IPS-20b (cell line): ENCODE measurements at regions not wholly inside any gene's neighbourhood (a gene's known extent, or its start where the extent isn't known, plus 50 kb on each side); places are given as distances from the start of the nearest gene placed in this dataset.

Experiments used
- H3K27ac ChIP-seq: one replicate; pipeline ENCODE4 v1.5.1; 2013; ENCODE audit warnings: low read length
- H3K27me3 ChIP-seq: 2 replicates; pipeline ENCODE4 v1.6.1; 2013; ENCODE audit warnings: mild to moderate bottlenecking, low read length, inconsistent platforms; ENCODE audit not compliant: insufficient read depth
- H3K36me3 ChIP-seq: 2 replicates; pipeline ENCODE4 v1.6.1; 2013; ENCODE audit warnings: low read depth, mild to moderate bottlenecking, inconsistent platforms, low read length, moderate library complexity; ENCODE audit not compliant: insufficient read depth
- H3K4me1 ChIP-seq: 2 replicates; pipeline ENCODE4 v1.6.1; 2013; ENCODE audit warnings: mild to moderate bottlenecking, control low read depth, inconsistent platforms, low read length, moderate library complexity; ENCODE audit not compliant: insufficient read depth
- H3K4me3 ChIP-seq: 2 replicates; pipeline ENCODE4 v1.5.1; 2013; ENCODE audit warnings: mild to moderate bottlenecking, low read length, inconsistent platforms
- H3K9ac ChIP-seq: 2 replicates; pipeline ENCODE4 v1.6.1; 2013; ENCODE audit warnings: low read depth, mild to moderate bottlenecking, inconsistent platforms, low read length, moderate library complexity
- H3K9me3 ChIP-seq: 2 replicates; pipeline ENCODE4 v1.6.1; 2013; ENCODE audit warnings: mild to moderate bottlenecking, low read depth, low read length, inconsistent platforms; ENCODE audit not compliant: insufficient read depth

GRCh38 chr19:30757104-30757836 is 385.1 kb downstream of the ZNF536 start:
- Histone ChIP-seq H3K27me3 (no peaks in the 10 kb centered on the region), H3K4me3 (no peak overlapping the region), H3K9me3 (no peaks in the 10 kb centered on the region), H3K4me1 (no peaks in the 10 kb centered on the region), H3K27ac (no peak overlapping the region), H3K36me3 (no peaks in the 10 kb centered on the region), H3K9ac (no peak overlapping the region)

GRCh38 chr19:30755581-30755980 is 383.4 kb downstream of the ZNF536 start:
- H3K27me3 ChIP-seq: no peaks in the 10 kb centered on the region
- no peak overlapping the region for H3K27ac ChIP-seq
- no peak overlapping the region for H3K4me3 ChIP-seq
- H3K9me3 ChIP-seq: no peaks in the 10 kb centered on the region
- H3K4me1 ChIP-seq: no peaks in the 10 kb centered on the region
- H3K9ac ChIP-seq: no peak overlapping the region
- H3K36me3 ChIP-seq: no peaks in the 10 kb centered on the region

- Histone ChIP-seq H3K9ac (no peak overlapping the region), H3K27ac (no peak overlapping the region), H3K4me1 (no peaks in the 10 kb centered on the region), H3K4me3 (no peak overlapping the region), H3K27me3 (no peaks in the 10 kb centered on the region), H3K9me3 (no peaks in the 10 kb centered on the region), H3K36me3 (no peaks in the 10 kb centered on the region)
Observed at GRCh38 chr19:30754162-30754561, 382.0 kb downstream of the ZNF536 start.

GRCh38 chr19:30752876-30753275 is 380.7 kb downstream of the ZNF536 start:
- Histone ChIP-seq H3K36me3 (no peaks in the 10 kb centered on the region), H3K4me1 (no peaks in the 10 kb centered on the region), H3K9ac (no peak overlapping the region), H3K4me3 (no peak overlapping the region), H3K9me3 (no peaks in the 10 kb centered on the region), H3K27ac (no peak overlapping the region), H3K27me3 (no peaks in the 10 kb centered on the region)

- Histone ChIP-seq H3K36me3 (no peaks in the 10 kb centered on the region), H3K9me3 (no peaks in the 10 kb centered on the region), H3K4me1 (no peaks in the 10 kb centered on the region), H3K4me3 (no peak overlapping the region), H3K27me3 (no peaks in the 10 kb centered on the region), H3K9ac (no peak overlapping the region), H3K27ac (no peak overlapping the region)
Observed at GRCh38 chr19:30752201-30752600, 380.0 kb downstream of the ZNF536 start.

- no peak overlapping the region for H3K27ac ChIP-seq
- H3K9me3 ChIP-seq: no peaks in the 10 kb centered on the region
- H3K27me3 ChIP-seq: no peaks in the 10 kb centered on the region
- no peak overlapping the region for H3K9ac ChIP-seq
- H3K4me1 ChIP-seq: no peaks in the 10 kb centered on the region
- no peaks in the 10 kb centered on the region for H3K36me3 ChIP-seq
- no peak overlapping the region for H3K4me3 ChIP-seq
Observed at GRCh38 chr19:30745476-30745985, 373.3 kb downstream of the ZNF536 start.

- no peaks in the 10 kb centered on the region for H3K9me3 ChIP-seq
- no peaks in the 10 kb centered on the region for H3K4me1 ChIP-seq
Observed at GRCh38 chr19:30744741-30745475, 372.7 kb downstream of the ZNF536 start.

GRCh38 chr19:30743702-30744101 is 371.5 kb downstream of the ZNF536 start:
- no peaks in the 10 kb centered on the region for H3K9me3 ChIP-seq
- H3K36me3 ChIP-seq: no peaks in the 10 kb centered on the region

More at GRCh38 chr19:30744741-30745475, 372.7 kb downstream of the ZNF536 start:
- Histone ChIP-seq H3K4me3 (no peak overlapping the region), H3K36me3 (no peaks in the 10 kb centered on the region), H3K27ac (no peak overlapping the region), H3K27me3 (no peaks in the 10 kb centered on the region), H3K9ac (no peak overlapping the region)

GRCh38 chr19:30743011-30743410 is 370.8 kb downstream of the ZNF536 start:
- no peak overlapping the region for H3K27ac ChIP-seq
- no peaks in the 10 kb centered on the region for H3K36me3 ChIP-seq
- no peak overlapping the region for H3K9ac ChIP-seq
- no peaks in the 10 kb centered on the region for H3K4me1 ChIP-seq
- no peaks in the 10 kb centered on the region for H3K9me3 ChIP-seq
- H3K4me3 ChIP-seq: no peak overlapping the region
- H3K27me3 ChIP-seq: no peaks in the 10 kb centered on the region

More at GRCh38 chr19:30743702-30744101, 371.5 kb downstream of the ZNF536 start:
- Histone ChIP-seq H3K27me3 (no peaks in the 10 kb centered on the region), H3K4me3 (no peak overlapping the region), H3K9ac (no peak overlapping the region), H3K4me1 (no peaks in the 10 kb centered on the region), H3K27ac (no peak overlapping the region)

GRCh38 chr19:30742406-30742938 is 370.3 kb downstream of the ZNF536 start:
- Histone ChIP-seq H3K9me3 (no peaks in the 10 kb centered on the region), H3K4me1 (no peaks in the 10 kb centered on the region), H3K4me3 (no peak overlapping the region), H3K27ac (no peak overlapping the region), H3K9ac (no peak overlapping the region), H3K36me3 (no peaks in the 10 kb centered on the region), H3K27me3 (no peaks in the 10 kb centered on the region)

- no peak overlapping the region for H3K27ac ChIP-seq
- no peaks in the 10 kb centered on the region for H3K4me1 ChIP-seq
- H3K27me3 ChIP-seq: no peaks in the 10 kb centered on the region
- H3K9me3 ChIP-seq: no peaks in the 10 kb centered on the region
- no peaks in the 10 kb centered on the region for H3K36me3 ChIP-seq
- no peak overlapping the region for H3K4me3 ChIP-seq
- H3K9ac ChIP-seq: no peak overlapping the region
Observed at GRCh38 chr19:30741566-30741965, 369.4 kb downstream of the ZNF536 start.

GRCh38 chr19:30739394-30739793 is 367.2 kb downstream of the ZNF536 start:
- H3K27me3 ChIP-seq: no peaks in the 10 kb centered on the region

More at GRCh38 chr19:30739394-30739793, 367.2 kb downstream of the ZNF536 start:
- Histone ChIP-seq H3K36me3 (no peaks in the 10 kb centered on the region), H3K9me3 (no peaks in the 10 kb centered on the region), H3K27ac (no peak overlapping the region), H3K9ac (no peak overlapping the region), H3K4me3 (no peak overlapping the region), H3K4me1 (no peaks in the 10 kb centered on the region)
